Body of pancreas (tissue), 4 donors: ENCODE measurements at regions not wholly inside any gene's neighbourhood (a gene's known extent, or its start where the extent isn't known, plus 50 kb on each side); places are given as distances from the start of the nearest gene placed in this dataset.

Source experiments
- ATAC-seq: fragments of 150-250 bp; one replicate; pipeline ENCODE4 v1.9.1; 2016
- DNase-seq, 4 donors: peaks; one replicate each; pipeline ENCODE4 v3.0.0-alpha.2; 2019
- H3K27ac ChIP-seq, 4 donors: fragments of 200-600 bp; sonication (generic); 1 replicate in 3 of 4; 2 replicates in 1 of 4; pipeline versions ENCODE4 v1.5.1 to v1.6.1; 2016 to 2019; ENCODE audit warnings: mild to moderate bottlenecking in 1 of 4, mixed read lengths in 1 of 4, moderate library complexity in 1 of 4
- H3K27me3 ChIP-seq, 2 donors: fragments of 200-600 bp; sonication (generic); one replicate each; pipeline ENCODE4 v1.6.0; 2016; ENCODE audit warnings: mild to moderate bottlenecking in 1 of 2
- H3K36me3 ChIP-seq, 2 donors: fragments of 200-600 bp; sonication (generic); replicated peaks in 1 of 2; 2 replicates each; pipeline ENCODE4 v1.5.1; 2016; ENCODE audit warnings: low read depth in 2 of 2; ENCODE audit not compliant: insufficient read depth in 1 of 2
- H3K4me1 ChIP-seq: fragments of 200-600 bp; sonication (generic); one replicate; pipeline ENCODE4 v1.6.0; 2016
- H3K4me3 ChIP-seq, 2 donors: fragments of 200-600 bp; sonication (generic); 1 replicate in 1 of 2; 2 replicates in 1 of 2; pipeline ENCODE4 v1.5.1; 2016 to 2019
- H3K9me3 ChIP-seq, 3 donors: fragments of 200-600 bp; sonication (generic); 1 replicate in 2 of 3; 2 replicates in 1 of 3; pipeline ENCODE4 v1.5.1; 2016
- POLR2A ChIP-seq, 3 donors: fragments of 450-650 bp; IDR thresholded peaks; one replicate each; pipeline ENCODE4 v1.6.1; 2016; ENCODE audit warnings: antibody characterized with exemption in 3 of 3, mild to moderate bottlenecking in 2 of 3
- WGBS, 2 donors: methylation state at CpG; one replicate each; pipeline ENCODE4 v1.1.5; 2017; 5-methylcytosine and 5-hydroxymethylcytosine counted together
- intact Hi-C: fragments of 100-400 bp; cut with DNase I; formaldehyde crosslinking; loops from one replicate; pipeline ENCODE4 v1.15.1; 2023
- TF ChIP-seq, protein P1 (sequence below), 7 experiments: fragments of 450-650 bp in 4 of 7; fragments of 200-600 bp in 3 of 7; sonication (generic) in 3 of 7; IDR thresholded peaks; one replicate each; pipeline ENCODE4 v1.5.1; 2016 to 2019; ENCODE audit warnings: antibody characterized with exemption in 7 of 7

DNA sequence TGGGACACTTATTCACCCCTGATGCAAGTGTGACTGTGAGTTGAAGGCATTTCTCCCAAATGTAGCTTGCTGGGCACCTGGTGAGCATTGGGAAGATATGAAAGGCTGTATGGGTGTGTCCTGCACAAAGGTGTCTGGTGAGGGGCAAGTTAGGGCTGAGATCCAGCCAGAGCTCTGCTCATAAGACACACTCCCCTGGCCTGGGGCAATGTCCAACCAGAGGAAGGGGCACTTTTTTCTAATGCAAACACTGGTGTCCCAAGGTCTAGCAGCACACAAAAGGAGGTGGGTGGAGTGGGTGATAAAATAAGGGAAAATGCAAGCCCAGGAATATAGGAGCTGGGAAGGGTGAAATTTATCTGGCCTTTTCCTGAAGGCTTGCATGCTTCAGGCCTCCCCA, 57.0 kb upstream of the TRABD2B start:
- DNase-seq = no peak
- no peak for ATAC-seq
- intact Hi-C loops = no loop called here
- Histone ChIP-seq H3K4me3 (no peak overlapping the region), H3K4me1 (peaks cover 49% of the 10 kb centered on the region), H3K36me3 (no peaks in the 10 kb centered on the region), H3K27ac (no peak overlapping the region), H3K27me3 (no peaks in the 10 kb centered on the region), H3K9me3 (no peaks in the 10 kb centered on the region)
- TF ChIP-seq POLR2A (IDR thresholded peaks at IDR 0.05) = no peak
- TF ChIP-seq, protein P1, sequence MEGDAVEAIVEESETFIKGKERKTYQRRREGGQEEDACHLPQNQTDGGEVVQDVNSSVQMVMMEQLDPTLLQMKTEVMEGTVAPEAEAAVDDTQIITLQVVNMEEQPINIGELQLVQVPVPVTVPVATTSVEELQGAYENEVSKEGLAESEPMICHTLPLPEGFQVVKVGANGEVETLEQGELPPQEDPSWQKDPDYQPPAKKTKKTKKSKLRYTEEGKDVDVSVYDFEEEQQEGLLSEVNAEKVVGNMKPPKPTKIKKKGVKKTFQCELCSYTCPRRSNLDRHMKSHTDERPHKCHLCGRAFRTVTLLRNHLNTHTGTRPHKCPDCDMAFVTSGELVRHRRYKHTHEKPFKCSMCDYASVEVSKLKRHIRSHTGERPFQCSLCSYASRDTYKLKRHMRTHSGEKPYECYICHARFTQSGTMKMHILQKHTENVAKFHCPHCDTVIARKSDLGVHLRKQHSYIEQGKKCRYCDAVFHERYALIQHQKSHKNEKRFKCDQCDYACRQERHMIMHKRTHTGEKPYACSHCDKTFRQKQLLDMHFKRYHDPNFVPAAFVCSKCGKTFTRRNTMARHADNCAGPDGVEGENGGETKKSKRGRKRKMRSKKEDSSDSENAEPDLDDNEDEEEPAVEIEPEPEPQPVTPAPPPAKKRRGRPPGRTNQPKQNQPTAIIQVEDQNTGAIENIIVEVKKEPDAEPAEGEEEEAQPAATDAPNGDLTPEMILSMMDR (IDR thresholded peaks at IDR 0.05) = no peak

DNA sequence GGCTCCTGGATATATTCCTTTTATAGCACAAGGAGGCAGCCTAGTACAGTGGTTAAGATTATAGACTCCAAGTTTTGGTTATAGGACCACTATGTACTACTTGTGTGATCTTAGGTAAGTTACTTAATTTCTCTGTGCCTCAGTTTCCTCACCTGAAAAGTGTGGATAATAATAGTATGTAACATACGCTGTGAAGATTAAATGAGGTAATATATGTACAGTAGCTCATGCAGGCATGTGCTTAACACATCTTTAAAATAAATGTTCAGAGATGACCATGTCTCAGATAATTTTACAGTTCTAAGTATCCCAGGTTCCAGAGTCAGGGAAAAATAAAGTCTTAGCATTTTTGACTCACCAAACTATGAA, 55.7 kb upstream of the TRABD2B start:
- no peaks in the 10 kb centered on the region for H3K27me3 ChIP-seq
- DNase-seq (no peak), ATAC-seq (no peak)
- no peaks in the 10 kb centered on the region for H3K36me3 ChIP-seq
- H3K9me3 ChIP-seq = no peaks in the 10 kb centered on the region
- intact Hi-C loops = no loop called here
- no peak overlapping the region for H3K4me3 ChIP-seq
- TF ChIP-seq POLR2A (IDR thresholded peaks at IDR 0.05) = no peak
- TF ChIP-seq, protein P1 (IDR thresholded peaks at IDR 0.05) = no peak
- H3K4me1 ChIP-seq = peaks cover 48% of the 10 kb centered on the region
- 77 to 88% methylated on average over 1 of the region's 1 CpG for WGBS, 2 donors
- H3K27ac ChIP-seq = peak overlapping the region in 3 of 4 donors; percentile 22 to 57 (median 29)

- Histone ChIP-seq H3K27ac (peak overlapping the region in 2 of 4 donors; percentile 11 to 69), H3K36me3 (no peaks in the 10 kb centered on the region), H3K9me3 (no peaks in the 10 kb centered on the region), H3K27me3 (no peaks in the 10 kb centered on the region), H3K4me1 (peaks cover 45% of the 10 kb centered on the region), H3K4me3 (no peak overlapping the region)
- no peak for DNase-seq
- WGBS, 2 donors = 85 to 91% methylated on average over 5 of the region's 5 CpGs
- TF ChIP-seq, protein P1 (IDR thresholded peaks at IDR 0.05) = no peak
- TF ChIP-seq POLR2A (IDR thresholded peaks at IDR 0.05) = no peak
- no peak for ATAC-seq
- intact Hi-C loops = no loop called here
Observed at GRCh38 chr1:48051466-48052126, 54.4 kb upstream of the TRABD2B start.

DNA sequence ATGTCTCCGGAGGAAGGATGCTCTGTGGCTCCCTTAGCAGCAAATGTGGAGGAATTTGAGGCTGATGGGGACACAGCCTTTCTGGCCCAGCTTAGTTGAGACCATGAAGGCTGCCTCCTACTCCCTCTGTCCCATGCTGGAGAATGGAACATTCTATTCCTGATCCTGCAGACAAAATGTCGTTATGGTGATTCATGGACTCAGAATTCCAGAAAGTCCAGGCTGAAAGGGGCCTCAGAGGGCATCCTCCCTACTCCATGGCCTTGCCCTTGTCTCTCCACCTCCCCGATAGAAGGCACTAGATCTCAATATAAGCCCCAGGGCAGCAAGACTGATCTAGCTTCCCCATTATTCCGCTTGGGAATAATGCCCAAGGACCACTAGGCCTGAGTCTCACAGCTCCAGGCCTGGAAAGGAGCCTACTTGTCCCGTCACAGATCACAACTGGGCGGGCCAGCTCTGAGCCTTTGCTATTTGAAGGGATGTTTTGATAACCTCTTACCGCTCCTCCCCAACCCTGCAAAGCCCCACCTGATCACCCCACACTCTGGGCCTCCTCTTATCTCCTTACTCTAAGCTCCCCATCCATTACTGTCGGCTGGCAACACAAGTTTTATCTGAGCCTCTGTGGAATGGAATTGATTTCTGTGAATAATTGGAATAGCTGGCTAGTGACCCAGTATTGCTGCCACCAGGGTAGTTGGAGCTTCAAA, 52.8 kb upstream of the TRABD2B start:
- Histone ChIP-seq H3K9me3 (no peaks in the 10 kb centered on the region), H3K27ac (peak overlapping the region in 3 of 4 donors; percentile 43 to 69 (median 58)), H3K36me3 (no peaks in the 10 kb centered on the region), H3K27me3 (no peaks in the 10 kb centered on the region), H3K4me1 (peaks cover 38% of the 10 kb centered on the region), H3K4me3 (no peak overlapping the region)
- peak; percentile 36 to 61 (median 50) for DNase-seq
- WGBS, 2 donors = 51 to 57% methylated on average over 8 of the region's 8 CpGs
- intact Hi-C loops = no loop called here
- TF ChIP-seq, protein P1 (IDR thresholded peaks at IDR 0.05) = peak in 3 of 7 experiments; percentile 2 to 12 (median 7)
- TF ChIP-seq POLR2A (IDR thresholded peaks at IDR 0.05) = no peak
- ATAC-seq = peak; percentile 87
